ENCODE measurements at regions not wholly inside any gene's neighbourhood (a gene's known extent, or its start where the extent isn't known, plus 50 kb on each side); places are given as distances from the start of the nearest gene placed in this dataset.

GRCh38 chr9:129471201-129472019 lies 149.5 kb downstream of the C9orf50 start:
- no peaks in the 10 kb centered on the region for H3K36me3 ChIP-seq (ENCODE audit: control insufficient read depth, insufficient read depth, low read length)
- peaks cover 0 to 8% of the 10 kb centered on the region in 2 experiments for H3K9me3 ChIP-seq (ENCODE audit: control insufficient read depth in 2 of 2, low read length in 2 of 2)
- DNase-seq (no peak), ATAC-seq (ENCODE audit: low read depth in 2 of 2) (no peak)
- no peak overlapping the region for H3K4me3 ChIP-seq (ENCODE audit: low read depth, low read length)
- no peaks in the 10 kb centered on the region for H3K27me3 ChIP-seq (ENCODE audit: control insufficient read depth, insufficient read depth, low read length)
- H3K27ac ChIP-seq (ENCODE audit: insufficient read depth, low read length, poor library complexity, severe bottlenecking), result no peak overlapping the region
- no peak overlapping the region for H3K27ac Mint-ChIP-seq
- peaks cover 4% of the 10 kb centered on the region for H3K27me3 Mint-ChIP-seq
- H3K4me3 Mint-ChIP-seq, result no peak overlapping the region
- H3K4me1 ChIP-seq (ENCODE audit: control insufficient read depth, insufficient read depth, low read length, poor library complexity, severe bottlenecking), result no peaks in the 10 kb centered on the region
- H3K9me3 Mint-ChIP-seq, result peaks cover 0 to 1% (median 0%) of the 10 kb centered on the region in 7 donors
- no peaks in the 10 kb centered on the region for H3K36me3 Mint-ChIP-seq
- peaks cover 0 to 5% (median 1%) of the 10 kb centered on the region in 4 donors for H3K4me1 Mint-ChIP-seq

DNA sequence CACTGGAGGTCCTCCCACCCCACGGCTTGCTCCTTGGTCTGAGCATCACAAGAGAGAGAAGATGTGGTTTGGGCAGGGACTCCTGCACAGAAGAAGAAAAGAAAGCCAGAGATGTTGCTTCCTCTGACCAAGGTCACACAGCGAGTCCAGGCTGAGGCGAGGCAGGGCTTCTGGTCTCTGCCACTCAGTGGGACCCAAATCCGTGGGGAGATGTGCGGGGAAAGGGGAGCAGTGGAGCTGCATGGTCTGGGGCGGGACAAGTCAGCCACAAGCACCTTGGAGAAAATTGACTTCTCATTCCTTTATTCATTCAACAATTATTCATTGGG lies 150.9 kb downstream of the C9orf50 start:
- Mint-ChIP-seq H3K36me3 (no peaks in the 10 kb centered on the region), H3K9me3 (peaks cover 0 to 1% (median 0%) of the 10 kb centered on the region in 7 donors), H3K4me3 (no peak overlapping the region), H3K4me1 (peaks cover 0 to 6% (median 3%) of the 10 kb centered on the region in 4 donors), H3K27ac (peak overlapping the region in 1 of 3 donors; percentile 67), H3K27me3 (peaks cover 4% of the 10 kb centered on the region)
- Histone ChIP-seq H3K4me1 (ENCODE audit: control insufficient read depth, insufficient read depth, low read length, poor library complexity, severe bottlenecking) (no peaks in the 10 kb centered on the region), H3K4me3 (ENCODE audit: low read depth, low read length) (no peak overlapping the region), H3K36me3 (ENCODE audit: control insufficient read depth, insufficient read depth, low read length) (no peaks in the 10 kb centered on the region), H3K27me3 (ENCODE audit: control insufficient read depth, insufficient read depth, low read length) (no peaks in the 10 kb centered on the region), H3K9me3 (ENCODE audit: control insufficient read depth in 2 of 2, low read length in 2 of 2) (peaks cover 0 to 4% of the 10 kb centered on the region in 2 experiments), H3K27ac (ENCODE audit: insufficient read depth, low read length, poor library complexity, severe bottlenecking) (no peak overlapping the region)
- no peak for DNase-seq
- no peak for ATAC-seq (ENCODE audit: low read depth in 2 of 2)

DNA sequence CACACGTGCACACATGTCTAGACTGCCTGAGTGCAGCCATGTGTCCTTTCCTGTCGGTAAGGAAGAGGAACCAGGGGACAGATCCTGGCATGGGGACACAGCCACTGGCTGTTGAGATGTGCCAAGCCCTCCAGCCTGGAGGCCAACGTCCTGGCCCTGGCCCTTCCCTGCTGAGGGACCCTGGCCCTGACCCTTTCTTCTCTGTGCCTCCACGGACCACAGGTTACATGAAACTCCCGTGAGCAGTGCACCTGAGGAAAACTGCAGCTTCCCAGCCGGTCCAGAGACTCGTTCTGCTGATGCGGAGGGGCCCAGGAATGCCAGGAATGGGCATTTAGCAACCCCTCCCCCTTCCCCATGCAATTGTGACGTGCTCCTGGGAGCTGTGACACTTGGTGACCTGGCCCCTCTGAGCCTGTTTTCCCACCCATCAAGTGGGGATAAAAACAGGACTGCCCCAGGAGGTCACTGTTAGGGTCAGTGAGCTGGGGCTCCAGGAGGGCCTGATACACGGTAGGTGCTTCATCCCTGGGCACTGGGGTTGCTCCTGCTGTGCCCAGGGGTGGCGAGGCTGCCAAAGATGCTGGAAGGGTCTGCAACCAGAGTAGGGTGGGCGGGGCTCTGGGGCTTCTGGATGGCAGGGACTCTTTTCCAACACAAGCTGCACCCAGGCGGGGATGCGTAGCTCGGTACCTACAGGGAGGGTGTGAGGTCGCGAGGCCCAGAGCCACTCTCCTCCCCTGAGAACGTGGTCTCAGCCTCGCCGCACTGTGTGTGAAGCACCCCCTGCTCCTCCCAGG lies 151.5 kb downstream of the C9orf50 start:
- DNase-seq (no peak), ATAC-seq (ENCODE audit: low read depth in 2 of 2) (no peak)
- Mint-ChIP-seq H3K9me3 (peaks cover 0 to 1% (median 0%) of the 10 kb centered on the region in 7 donors), H3K27me3 (peaks cover 4% of the 10 kb centered on the region), H3K4me1 (peaks cover 0 to 6% (median 3%) of the 10 kb centered on the region in 4 donors), H3K27ac (no peak overlapping the region), H3K4me3 (no peak overlapping the region), H3K36me3 (no peaks in the 10 kb centered on the region)
- Histone ChIP-seq H3K27me3 (ENCODE audit: control insufficient read depth, insufficient read depth, low read length) (no peaks in the 10 kb centered on the region), H3K4me1 (ENCODE audit: control insufficient read depth, insufficient read depth, low read length, poor library complexity, severe bottlenecking) (no peaks in the 10 kb centered on the region), H3K4me3 (ENCODE audit: low read depth, low read length) (no peak overlapping the region), H3K9me3 (ENCODE audit: control insufficient read depth in 2 of 2, low read length in 2 of 2) (no peaks in the 10 kb centered on the region), H3K27ac (ENCODE audit: insufficient read depth, low read length, poor library complexity, severe bottlenecking) (no peak overlapping the region), H3K36me3 (ENCODE audit: control insufficient read depth, insufficient read depth, low read length) (no peaks in the 10 kb centered on the region)

DNA sequence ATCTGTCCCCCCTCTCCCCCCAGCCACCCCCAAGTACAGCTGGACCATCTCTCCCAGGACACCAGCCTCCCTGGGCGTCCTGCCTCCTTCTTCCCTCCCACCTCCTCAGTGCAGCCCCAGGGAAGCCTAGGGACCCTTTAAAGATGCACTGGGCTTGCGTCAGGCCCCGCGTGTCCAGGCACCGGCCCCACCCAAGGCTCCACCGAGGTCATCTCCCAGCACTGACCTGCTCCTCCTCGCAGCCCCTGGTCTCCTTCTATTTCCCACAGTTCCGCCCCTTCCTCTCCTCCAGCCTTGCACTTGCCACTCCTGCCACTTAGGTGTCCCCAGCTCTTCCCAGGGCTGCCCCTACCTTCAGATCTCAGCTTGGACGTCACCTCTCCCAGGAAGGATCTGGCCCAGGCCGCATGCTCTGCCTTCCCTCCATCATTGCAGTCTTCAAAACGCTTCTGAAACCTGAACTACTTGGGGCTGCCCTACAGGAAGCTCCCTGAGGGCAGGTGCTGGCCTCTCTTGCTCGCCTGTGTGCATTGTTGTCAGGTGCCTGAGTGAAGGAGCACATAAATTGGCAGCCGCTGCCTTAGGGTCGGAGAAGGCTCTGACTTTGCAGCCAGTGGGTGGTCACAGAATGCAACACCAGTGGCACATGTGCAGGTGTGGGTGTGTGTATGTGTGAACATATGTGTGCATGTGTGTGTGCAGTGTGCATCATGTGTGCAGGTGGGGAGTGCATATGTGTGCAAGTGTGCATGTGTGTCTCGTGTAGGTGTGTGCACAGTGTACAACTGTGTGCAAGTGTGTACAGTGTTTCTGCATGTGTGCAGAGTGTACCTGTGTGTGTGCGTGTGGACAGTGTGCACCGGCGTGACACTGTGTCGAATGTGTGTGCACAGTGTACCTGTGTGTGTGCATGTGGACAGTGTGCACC lies 152.9 kb downstream of the C9orf50 start:
- ATAC-seq (ENCODE audit: low read depth in 2 of 2) (no peak), DNase-seq (no peak)
- H3K36me3 ChIP-seq (ENCODE audit: control insufficient read depth, insufficient read depth, low read length), result no peaks in the 10 kb centered on the region
- H3K4me1 ChIP-seq (ENCODE audit: control insufficient read depth, insufficient read depth, low read length, poor library complexity, severe bottlenecking), result no peaks in the 10 kb centered on the region
- no peaks in the 10 kb centered on the region for H3K36me3 Mint-ChIP-seq
- no peaks in the 10 kb centered on the region for H3K9me3 ChIP-seq (ENCODE audit: control insufficient read depth in 2 of 2, low read length in 2 of 2)
- H3K4me1 Mint-ChIP-seq, result peaks cover 0 to 6% (median 0%) of the 10 kb centered on the region in 4 donors
- H3K4me3 Mint-ChIP-seq, result peak overlapping the region in 1 of 4 donors; percentile 37
- no peak overlapping the region for H3K27ac Mint-ChIP-seq
- H3K9me3 Mint-ChIP-seq, result peaks cover 0 to 1% (median 0%) of the 10 kb centered on the region in 7 donors
- no peaks in the 10 kb centered on the region for H3K27me3 Mint-ChIP-seq
- H3K27ac ChIP-seq (ENCODE audit: insufficient read depth, low read length, poor library complexity, severe bottlenecking), result no peak overlapping the region
- no peaks in the 10 kb centered on the region for H3K27me3 ChIP-seq (ENCODE audit: control insufficient read depth, insufficient read depth, low read length)
- no peak overlapping the region for H3K4me3 ChIP-seq (ENCODE audit: low read depth, low read length)

- H3K36me3 Mint-ChIP-seq, result no peaks in the 10 kb centered on the region
- H3K9me3 Mint-ChIP-seq, result peaks cover 0 to 1% (median 0%) of the 10 kb centered on the region in 7 donors
- H3K4me1 Mint-ChIP-seq, result peaks cover 0 to 6% (median 0%) of the 10 kb centered on the region in 4 donors
- H3K27ac Mint-ChIP-seq, result no peak overlapping the region
- Histone ChIP-seq H3K4me1 (ENCODE audit: control insufficient read depth, insufficient read depth, low read length, poor library complexity, severe bottlenecking) (no peaks in the 10 kb centered on the region), H3K4me3 (ENCODE audit: low read depth, low read length) (no peak overlapping the region), H3K9me3 (ENCODE audit: control insufficient read depth in 2 of 2, low read length in 2 of 2) (no peaks in the 10 kb centered on the region), H3K36me3 (ENCODE audit: control insufficient read depth, insufficient read depth, low read length) (no peaks in the 10 kb centered on the region), H3K27me3 (ENCODE audit: control insufficient read depth, insufficient read depth, low read length) (no peaks in the 10 kb centered on the region), H3K27ac (ENCODE audit: insufficient read depth, low read length, poor library complexity, severe bottlenecking) (no peak overlapping the region)
- DNase-seq (no peak), ATAC-seq (ENCODE audit: low read depth in 2 of 2) (no peak)
- no peaks in the 10 kb centered on the region for H3K27me3 Mint-ChIP-seq
- no peak overlapping the region for H3K4me3 Mint-ChIP-seq
Measured at GRCh38 chr9:129467004-129467588, 153.8 kb downstream of the C9orf50 start.

DNA sequence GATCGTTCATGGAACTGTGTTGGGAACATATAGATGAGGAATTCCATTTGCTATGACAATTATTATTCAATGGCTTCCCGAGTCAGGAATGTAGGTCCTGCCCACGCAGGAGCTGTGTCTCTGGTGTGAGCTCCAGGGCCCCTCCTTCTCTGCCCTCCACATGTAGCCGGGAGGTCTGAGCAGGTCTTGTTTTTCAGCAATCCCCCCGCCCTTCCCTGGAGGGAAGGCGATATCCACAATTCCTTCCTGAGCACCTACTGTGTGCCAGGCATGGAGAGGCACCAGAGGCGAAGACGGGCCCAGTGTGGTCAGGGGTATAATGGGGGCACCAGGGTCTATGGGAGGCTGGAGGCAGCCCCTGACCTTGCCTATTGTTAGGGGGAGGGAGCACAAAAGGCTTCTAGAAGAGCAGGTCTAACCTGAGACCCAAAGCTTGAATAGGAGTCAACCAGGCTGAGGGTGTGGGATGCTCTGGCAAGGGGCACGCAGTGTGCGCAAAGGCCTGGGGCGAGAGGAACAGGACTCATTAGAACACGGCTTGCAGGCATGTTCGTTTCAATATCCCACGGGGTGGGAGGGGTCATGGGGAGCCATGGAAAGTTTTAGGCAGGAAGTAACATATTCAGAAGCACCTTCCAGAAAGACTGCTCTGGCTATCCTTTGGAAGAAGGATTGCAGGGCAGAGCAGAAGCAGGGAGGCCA lies 154.9 kb downstream of the C9orf50 start:
- Mint-ChIP-seq H3K36me3 (no peaks in the 10 kb centered on the region), H3K27me3 (no peaks in the 10 kb centered on the region), H3K27ac (peak overlapping the region in 1 of 3 donors; percentile 55), H3K4me1 (peaks cover 0 to 6% (median 0%) of the 10 kb centered on the region in 4 donors), H3K4me3 (no peak overlapping the region), H3K9me3 (peaks cover 0 to 1% (median 0%) of the 10 kb centered on the region in 7 donors)
- Histone ChIP-seq H3K27ac (ENCODE audit: insufficient read depth, low read length, poor library complexity, severe bottlenecking) (no peak overlapping the region), H3K27me3 (ENCODE audit: control insufficient read depth, insufficient read depth, low read length) (no peaks in the 10 kb centered on the region), H3K9me3 (ENCODE audit: control insufficient read depth in 2 of 2, low read length in 2 of 2) (no peaks in the 10 kb centered on the region), H3K4me1 (ENCODE audit: control insufficient read depth, insufficient read depth, low read length, poor library complexity, severe bottlenecking) (peaks cover 3% of the 10 kb centered on the region), H3K4me3 (ENCODE audit: low read depth, low read length) (no peak overlapping the region), H3K36me3 (ENCODE audit: control insufficient read depth, insufficient read depth, low read length) (no peaks in the 10 kb centered on the region)
- DNase-seq (no peak), ATAC-seq (ENCODE audit: low read depth in 2 of 2) (no peak)
